CD4-positive, alpha-beta T cell treated with Interleukin-1 beta for 1 hour (primary cell): ENCODE measurements at regions not wholly inside any gene's neighbourhood (a gene's known extent, or its start where the extent isn't known, plus 50 kb on each side); places are given as distances from the start of the nearest gene placed in this dataset.
"Not testable (repeated sequence)": the region's sequence is repeated elsewhere in the genome, so short reads cannot be mapped to it uniquely, and the experiment has no call there.

Source experiments
- DNase-seq, 2 donors: peaks; one replicate each; pipeline ENCODE4 v3.0.0-alpha.2; 2020 to 2022

GRCh38 chr2:155879900-155880299, 452.6 kb downstream of the NR4A2 start:
- not testable (repeated sequence) for DNase-seq

- DNase-seq = no peak
Observed at GRCh38 chr2:155872396-155872795, 460.1 kb downstream of the NR4A2 start.

- DNase-seq = no peak
Observed at GRCh38 chr2:155871940-155872339, 460.6 kb downstream of the NR4A2 start.

- DNase-seq = no peak
Observed at GRCh38 chr2:155867564-155867963, 465.0 kb downstream of the NR4A2 start.

- DNase-seq = no peak
Observed at GRCh38 chr2:155866477-155866876, 466.0 kb downstream of the NR4A2 start.

- no peak for DNase-seq
Observed at GRCh38 chr2:155852156-155852555, 480.4 kb downstream of the NR4A2 start.

GRCh38 chr2:155846259-155846658, 486.3 kb downstream of the NR4A2 start:
- no peak for DNase-seq

- no peak for DNase-seq
Observed at GRCh38 chr2:155844461-155844860, 488.1 kb downstream of the NR4A2 start.

- no peak for DNase-seq
Observed at GRCh38 chr2:155842103-155842502, 490.4 kb downstream of the NR4A2 start.

- no peak for DNase-seq
Observed at GRCh38 chr2:155841442-155841841, 491.1 kb downstream of the NR4A2 start.

- DNase-seq = no peak
Observed at GRCh38 chr2:155840661-155841060, 491.9 kb downstream of the NR4A2 start.

GRCh38 chr2:155839991-155840390, 492.5 kb downstream of the NR4A2 start:
- DNase-seq = no peak

GRCh38 chr2:155839436-155839835, 493.1 kb downstream of the NR4A2 start:
- DNase-seq = no peak

GRCh38 chr2:155836439-155836838, 496.1 kb downstream of the NR4A2 start:
- DNase-seq = no peak

GRCh38 chr2:155830817-155831579, 501.5 kb downstream of the NR4A2 start:
- no peak for DNase-seq

GRCh38 chr2:155830351-155830750, 502.2 kb downstream of the NR4A2 start:
- no peak for DNase-seq

GRCh38 chr2:155825876-155826275, 506.6 kb downstream of the NR4A2 start:
- no peak for DNase-seq

GRCh38 chr2:155815851-155816250, 516.7 kb downstream of the NR4A2 start:
- DNase-seq = no peak

GRCh38 chr2:155815275-155815674, 517.2 kb downstream of the NR4A2 start:
- no peak for DNase-seq

- DNase-seq = no peak
Observed at GRCh38 chr2:155810411-155810810, 522.1 kb downstream of the NR4A2 start.

GRCh38 chr2:155802888-155803287, 529.6 kb downstream of the NR4A2 start:
- DNase-seq = no peak

GRCh38 chr2:155792666-155793065, 539.9 kb downstream of the NR4A2 start:
- DNase-seq = no peak

GRCh38 chr2:155770516-155770915, 562.0 kb downstream of the NR4A2 start:
- DNase-seq = no peak

- DNase-seq = no peak
Observed at GRCh38 chr2:155766342-155767115, 566.0 kb downstream of the NR4A2 start.
